DMS 273 treated with DMSO at 0.1 percent for 48 hours (cell line): ENCODE measurements at regions not wholly inside any gene's neighbourhood (a gene's known extent, or its start where the extent isn't known, plus 50 kb on each side); places are given as distances from the start of the nearest gene placed in this dataset.
A peak's percentile ranks its signal among the peaks of the same experiment; 100 is the strongest.
"Not testable (repeated sequence)": the region's sequence is repeated elsewhere in the genome, so short reads cannot be mapped to it uniquely, and the experiment has no call there.

Experiments used
- DNase-seq: peaks from one replicate; lab custom pipeline; 2025; lab: John Stamatoyannopoulos, UW

DNA sequence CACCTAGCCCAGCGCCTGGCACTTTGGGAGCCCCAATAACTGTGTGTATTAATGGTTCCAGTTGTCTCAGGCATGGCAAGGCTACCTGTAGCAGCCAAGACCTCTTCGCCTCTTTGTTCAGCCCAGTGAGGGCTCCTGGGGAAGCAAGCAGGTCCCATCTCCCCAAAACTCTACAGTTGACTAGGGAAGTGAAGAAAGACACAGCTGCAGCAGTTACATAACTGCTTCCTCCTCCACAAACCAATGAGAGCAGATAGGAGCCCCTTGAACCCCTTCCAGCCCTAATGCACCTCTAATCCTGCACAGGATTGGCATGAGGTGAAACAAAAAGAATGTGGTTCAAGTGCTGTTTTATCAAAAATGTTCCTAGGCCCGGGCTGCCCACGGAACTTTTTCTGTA is 100.5 kb downstream of the SYF2 start:
- no peak for DNase-seq

GRCh38 chr1:25130895-25131294 is 101.4 kb downstream of the SYF2 start:
- DNase-seq = no peak

DNA sequence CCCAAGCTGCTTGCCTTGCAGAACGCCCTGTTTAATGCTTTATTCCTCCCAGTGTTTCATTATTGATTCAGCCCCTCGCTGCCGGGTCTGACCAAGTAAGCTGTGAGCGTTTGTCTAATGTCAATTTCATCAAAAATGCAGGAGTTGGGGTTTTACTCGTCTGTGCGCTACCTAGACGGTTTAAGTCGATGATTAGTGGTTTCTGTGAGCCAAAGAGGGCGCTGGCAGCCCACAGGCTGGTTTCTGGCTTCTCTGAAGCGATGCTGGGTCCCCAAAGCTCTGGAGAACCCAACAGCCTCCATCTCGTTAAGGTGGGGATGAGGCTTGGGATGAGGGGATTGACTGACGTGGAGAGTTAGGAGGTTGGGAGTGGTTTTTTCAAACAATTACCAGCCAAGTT is 102.9 kb downstream of the SYF2 start:
- no peak for DNase-seq

DNA sequence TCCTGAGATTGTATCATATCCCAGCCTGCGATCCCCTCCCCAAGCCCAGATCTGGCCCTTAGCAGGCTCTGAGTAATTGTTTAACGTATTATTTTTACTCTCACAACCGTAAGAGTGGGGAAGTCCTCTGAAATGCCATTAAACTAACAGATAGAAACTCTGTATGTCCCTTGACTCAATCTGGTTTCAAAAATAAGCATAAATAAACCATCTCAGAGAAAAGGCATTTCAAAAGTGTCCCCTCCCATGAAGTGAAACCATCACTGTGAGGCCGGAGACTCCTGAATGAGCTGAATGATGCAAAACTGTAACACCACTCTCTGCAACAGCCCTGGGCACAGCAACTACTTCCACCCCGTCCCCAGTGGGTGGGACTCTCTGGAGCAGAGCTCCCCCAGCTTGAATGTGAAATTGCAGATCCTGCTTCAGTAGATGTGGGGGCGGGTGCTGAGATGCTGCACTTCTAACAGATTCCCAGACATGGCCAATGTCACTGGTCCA is 104.1 kb downstream of the SYF2 start:
- DNase-seq = no peak

DNA sequence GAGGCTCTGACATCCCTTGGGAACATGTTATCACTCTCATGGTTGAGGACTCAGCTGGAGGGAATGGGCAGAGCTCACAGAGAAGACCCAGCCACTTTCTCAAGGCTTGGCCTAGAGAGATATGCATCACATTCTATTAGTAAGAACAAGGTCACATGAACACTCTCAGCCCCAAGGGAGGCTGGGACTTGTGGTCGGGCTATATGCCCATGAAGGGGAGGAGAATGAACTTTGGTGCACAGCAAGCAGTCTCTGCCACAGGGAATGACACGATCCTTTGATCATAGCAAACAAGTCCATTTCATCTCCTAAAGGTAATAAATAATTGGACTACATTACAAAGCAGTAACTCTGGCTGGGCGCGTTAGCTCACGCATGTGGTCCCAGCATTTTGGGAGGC is 105.7 kb downstream of the SYF2 start:
- DNase-seq = no peak

DNA sequence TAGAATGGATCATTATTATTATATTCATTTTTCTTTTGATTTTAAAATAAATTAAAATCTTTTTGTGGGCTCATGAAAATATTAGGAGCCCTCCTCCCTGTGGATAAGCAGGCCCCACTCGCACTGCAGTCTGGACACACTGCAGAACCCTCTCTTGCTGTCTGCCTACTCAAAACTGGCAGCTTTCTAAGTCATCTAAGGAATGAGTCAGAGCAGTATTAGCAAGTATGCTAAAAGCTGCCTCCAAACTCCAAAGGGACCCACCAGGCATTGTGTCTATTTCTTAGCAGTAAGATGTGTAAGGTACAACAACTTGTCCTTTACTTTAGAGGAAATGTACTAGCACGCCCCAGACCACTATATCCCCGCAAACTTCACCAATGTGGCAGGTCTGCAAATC is 108.8 kb downstream of the SYF2 start:
- no peak for DNase-seq

DNA sequence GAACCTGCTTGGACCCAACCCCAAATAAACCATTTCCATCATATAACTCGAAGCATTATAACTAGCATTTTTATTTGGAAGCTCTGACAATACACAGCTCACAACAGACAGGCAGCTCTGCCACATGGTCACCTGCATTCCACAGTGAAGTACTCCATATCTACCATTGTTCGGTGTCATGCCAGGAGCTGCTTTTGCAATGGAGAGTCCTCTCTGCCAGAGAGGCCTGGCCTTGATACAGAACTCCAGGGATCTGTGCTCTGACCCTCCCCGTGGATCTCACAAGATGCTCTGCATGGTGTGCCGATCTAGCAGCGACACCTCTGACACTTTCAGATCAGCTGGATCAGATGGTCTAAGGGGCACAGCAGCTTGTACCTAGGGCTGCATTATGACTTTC is 109.6 kb downstream of the SYF2 start:
- DNase-seq = no peak

DNA sequence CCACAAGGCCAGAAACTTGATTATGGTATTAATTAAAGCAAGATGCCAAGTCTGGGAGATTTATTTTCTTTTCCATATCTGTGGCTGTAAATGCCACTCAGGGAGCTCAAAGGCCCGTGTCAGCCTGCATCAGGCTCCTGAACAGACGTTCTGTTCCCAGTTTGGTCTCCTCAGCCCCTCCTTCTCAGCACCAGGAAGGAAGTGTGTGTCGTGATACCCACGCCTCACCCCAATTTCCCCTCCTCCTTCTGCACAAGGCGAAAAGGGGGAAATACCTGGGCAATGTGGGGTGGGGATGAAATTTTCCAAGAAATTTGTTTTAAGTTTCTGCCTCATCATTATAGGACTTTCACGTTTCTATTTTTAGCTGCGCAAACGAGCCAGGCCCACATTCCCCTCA is 112.0 kb downstream of the SYF2 start:
- DNase-seq = no peak

- no peak for DNase-seq
These were observed 113.8 kb downstream of the SYF2 start for GRCh38 chr1:25118546-25118945.

GRCh38 chr1:25117233-25117823 is 115.0 kb downstream of the SYF2 start:
- DNase-seq = no peak

DNA sequence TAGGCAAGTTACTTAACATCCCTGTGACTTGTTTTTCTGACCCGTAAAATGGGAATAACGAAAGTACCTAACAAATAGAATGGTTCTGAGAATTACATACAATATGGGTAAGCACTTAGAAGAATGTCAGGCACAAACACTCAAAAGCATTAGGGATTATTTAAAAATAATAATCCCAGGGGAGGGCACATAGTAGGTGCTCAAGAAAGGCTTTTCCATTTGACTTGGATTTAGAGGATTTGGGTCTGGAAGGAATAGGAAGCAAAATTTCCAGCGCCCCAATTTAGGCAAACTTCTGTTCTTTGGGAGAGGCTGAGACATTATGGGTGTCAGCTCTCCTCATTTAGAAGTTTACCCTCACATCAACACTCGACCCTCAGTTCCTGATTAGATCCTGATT is 115.5 kb downstream of the SYF2 start:
- no peak for DNase-seq

DNA sequence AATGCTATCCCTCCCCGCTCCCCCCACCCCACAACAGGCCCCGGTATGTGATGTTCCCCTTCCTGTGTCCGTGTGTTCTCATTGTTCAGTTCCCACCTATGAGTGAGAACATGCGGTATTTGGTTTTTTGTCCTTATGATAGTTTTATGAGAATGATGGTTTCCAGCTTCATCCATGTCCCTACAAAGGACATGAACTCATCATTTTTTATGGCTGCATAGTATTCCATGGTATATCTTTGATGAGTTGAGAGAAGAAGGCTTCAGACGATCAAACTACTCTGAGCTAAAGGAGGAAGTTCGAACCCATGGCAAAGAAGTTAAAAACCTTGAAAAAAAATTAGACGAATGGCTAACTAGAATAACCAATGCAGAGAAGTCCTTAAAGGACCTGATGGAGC is 116.2 kb downstream of the SYF2 start:
- not testable (repeated sequence) for DNase-seq

DNA sequence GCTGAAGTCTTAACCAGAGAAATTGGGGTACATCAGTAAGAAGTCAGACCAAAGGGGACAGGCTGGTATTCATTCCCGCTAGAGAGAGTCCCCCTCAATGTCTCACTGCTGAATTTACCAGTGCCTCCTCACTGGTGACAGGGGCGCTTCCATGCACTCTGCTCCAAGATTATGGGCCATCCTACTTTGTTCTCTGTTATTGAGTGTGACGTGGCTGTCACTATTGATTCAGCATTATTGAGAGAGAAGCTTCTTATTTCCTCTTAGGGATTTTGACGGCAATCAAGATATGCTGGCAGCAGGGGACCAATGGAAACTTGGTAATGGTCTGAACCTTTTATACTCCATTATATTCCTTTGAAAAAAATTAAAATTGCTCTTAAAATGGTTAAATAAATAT is 118.6 kb downstream of the SYF2 start:
- DNase-seq = no peak

GRCh38 chr1:25113086-25113485 is 119.2 kb downstream of the SYF2 start:
- DNase-seq = no peak

GRCh38 chr1:25112400-25112799 is 119.9 kb downstream of the SYF2 start:
- no peak for DNase-seq

- no peak for DNase-seq
These were observed 120.6 kb downstream of the SYF2 start for GRCh38 chr1:25111706-25112105.

DNA sequence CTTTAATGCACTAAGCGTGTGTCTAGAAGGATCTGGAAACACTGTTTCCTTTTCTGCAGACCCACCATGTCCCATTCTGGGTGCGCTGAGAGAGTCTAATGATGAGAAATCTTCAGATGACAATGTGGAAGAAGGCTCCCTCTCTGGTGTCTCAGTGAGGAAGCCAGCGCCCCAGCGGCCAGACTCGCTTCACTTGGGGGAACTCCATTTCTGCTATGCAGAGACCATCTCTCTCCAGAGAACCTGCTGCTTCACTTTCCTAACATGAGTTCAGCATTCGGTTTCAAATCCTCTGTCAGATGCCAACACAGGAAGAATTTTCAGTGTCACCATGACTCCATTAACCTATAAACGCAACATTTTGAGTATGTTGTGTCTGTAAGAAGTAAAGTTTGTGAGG is 121.8 kb downstream of the SYF2 start:
- no peak for DNase-seq

DNA sequence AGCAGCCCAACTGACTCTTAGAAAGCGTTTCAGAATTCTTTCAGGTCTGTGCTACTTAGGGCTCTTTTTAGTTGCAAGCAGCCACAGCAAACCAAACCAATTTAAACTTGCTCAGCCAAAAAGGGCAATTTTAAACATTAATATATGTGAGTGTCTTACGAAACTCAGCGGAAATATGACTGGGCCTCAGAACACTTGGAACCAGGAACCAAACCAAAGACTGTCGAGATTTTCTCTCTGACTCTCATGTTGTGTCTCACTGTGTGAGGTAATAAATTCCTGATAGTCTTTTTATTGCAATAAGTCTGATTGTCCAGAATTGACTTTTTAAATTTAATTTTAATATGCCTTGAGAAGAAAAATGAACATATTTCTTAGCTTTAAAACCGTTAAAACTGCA is 122.3 kb downstream of the SYF2 start:
- no peak for DNase-seq

GRCh38 chr1:25109531-25109951 is 122.8 kb downstream of the SYF2 start:
- no peak for DNase-seq

- no peak for DNase-seq
These were observed 124.7 kb downstream of the SYF2 start for GRCh38 chr1:25107643-25108010.

GRCh38 chr1:25106976-25107642 is 125.2 kb downstream of the SYF2 start:
- DNase-seq = no peak

DNA sequence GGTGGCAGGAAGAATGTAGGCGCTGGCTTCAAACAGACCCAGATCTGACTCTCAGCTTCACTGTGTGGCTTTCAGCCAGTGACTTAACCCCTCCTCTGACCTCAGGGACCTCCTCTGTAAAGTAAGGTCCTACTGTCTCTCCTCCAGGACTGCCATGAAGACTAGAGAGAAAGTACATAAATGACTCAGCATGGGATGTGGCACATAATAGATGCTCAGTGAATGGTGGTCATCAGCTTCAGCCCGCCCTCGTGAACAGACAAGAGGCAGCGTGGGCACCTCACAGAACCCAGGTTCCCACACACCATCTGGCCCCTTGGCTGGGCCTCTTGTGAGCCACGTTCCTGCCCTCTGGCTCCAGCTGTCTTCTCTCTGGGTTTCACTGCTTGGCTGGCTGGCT is 126.0 kb downstream of the SYF2 start:
- DNase-seq = peak; percentile 43

DNA sequence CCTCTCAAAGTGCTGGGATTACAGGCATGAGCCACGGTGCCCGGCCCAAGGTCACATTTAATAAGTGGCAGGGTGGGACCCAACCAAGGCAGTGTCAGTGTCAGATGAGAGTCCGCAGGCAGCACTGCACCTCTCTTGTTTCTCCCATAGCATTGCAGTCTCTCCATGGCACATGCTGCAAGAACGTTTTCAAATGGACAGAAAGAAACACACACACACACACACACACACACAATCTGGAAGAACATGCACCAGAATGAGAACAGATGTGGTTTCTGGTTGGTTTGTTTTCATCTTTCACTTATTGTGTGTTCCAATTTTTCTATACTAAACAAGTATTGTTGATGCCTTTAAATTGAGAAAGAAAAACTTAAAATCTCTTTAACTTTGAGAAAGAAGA is 126.5 kb downstream of the SYF2 start:
- DNase-seq = no peak

- no peak for DNase-seq
These were observed 127.3 kb downstream of the SYF2 start for GRCh38 chr1:25104932-25105561.
